IMR-90 (cell line): ENCODE measurements at regions not wholly inside any gene's neighbourhood (a gene's known extent, or its start where the extent isn't known, plus 50 kb on each side); places are given as distances from the start of the nearest gene placed in this dataset.

Experiments used
- ATAC-seq: fragments of 200-7000 bp; cut with Tn5 transposase; 2 replicates; pipeline ENCODE4 v1.9.1; 2020; ENCODE audit warnings: low read depth, mild to moderate bottlenecking, moderate library complexity
- BruUV-seq: library from RNA; stranded (reverse); fragments of 400-500 nt; replicated peaks from 2 replicates; lab custom pipeline; 2021; lab: Mats Ljungman, UMichigan
- CTCF ChIA-PET: fragments of 300-600 bp; formaldehyde crosslinking; extraction: SDS; loops from one replicate; lab custom pipeline; 2021; ENCODE audit warnings: antibody characterized with exemption; lab: Yijun Ruan, JAX
- POLR2A ChIA-PET: fragments of 300-600 bp; sonication (Branson Sonifier 250); formaldehyde crosslinking; loops from one replicate; lab custom pipeline; 2022; ENCODE audit warnings: antibody characterized with exemption; ENCODE audit not compliant: unreplicated experiment; lab: Charles Lee
- DNase-seq: peaks from one replicate; pipeline ENCODE4 v3.0.0; 2013
- H2AFZ ChIP-seq: replicated peaks from 2 replicates; pipeline ENCODE3; 2013; ENCODE audit warnings: low read length, mild to moderate bottlenecking; ENCODE audit not compliant: poor library complexity
- H2AK5ac ChIP-seq: 2 replicates; pipeline ENCODE4 v1.6.1; 2013; ENCODE audit warnings: low read depth, low read length, inconsistent platforms
- H2AK9ac ChIP-seq: replicated peaks from 2 replicates; pipeline ENCODE3; 2013; ENCODE audit warnings: mild to moderate bottlenecking, low read depth, low read length, moderate library complexity; ENCODE audit not compliant: poor library complexity
- H2BK120ac ChIP-seq: 2 replicates; pipeline ENCODE4 v1.6.1; 2013; ENCODE audit warnings: low read depth, low read length, inconsistent platforms
- H2BK15ac ChIP-seq: 3 replicates; pipeline ENCODE4 v1.6.1; 2013; ENCODE audit warnings: low read depth, low read length, inconsistent platforms
- H2BK20ac ChIP-seq: 2 replicates; pipeline ENCODE4 v1.6.1; 2013; ENCODE audit warnings: low read depth, mild to moderate bottlenecking, inconsistent platforms, low read length, moderate library complexity
- H2BK5ac ChIP-seq: 2 replicates; pipeline ENCODE4 v1.6.1; 2013; ENCODE audit warnings: mild to moderate bottlenecking, low read depth, low read length, inconsistent platforms; ENCODE audit not compliant: poor library complexity, severe bottlenecking
- H3K14ac ChIP-seq: replicated peaks from 2 replicates; pipeline ENCODE4 v1.6.1; 2013; ENCODE audit warnings: low read depth, low read length, inconsistent platforms
- H3K18ac ChIP-seq: 2 replicates; pipeline ENCODE4 v1.6.1; 2013; ENCODE audit warnings: low read depth, low read length, control low read depth
- H3K23ac ChIP-seq: 2 replicates; pipeline ENCODE4 v1.6.1; 2013; ENCODE audit warnings: low read depth, low read length, inconsistent platforms
- H3K27ac ChIP-seq: 2 replicates; pipeline ENCODE4 v1.5.1; 2013; ENCODE audit warnings: mild to moderate bottlenecking, control low read depth, low read length; ENCODE audit not compliant: insufficient read depth
- H3K27me3 ChIP-seq: 2 replicates; pipeline ENCODE4 v1.6.1; 2013; ENCODE audit warnings: low read length; ENCODE audit not compliant: control insufficient read depth, insufficient read depth
- H3K36me3 ChIP-seq: 2 replicates; pipeline ENCODE4 v1.6.1; 2013; ENCODE audit warnings: low read length, mixed read lengths; ENCODE audit not compliant: control insufficient read depth, insufficient read depth
- H3K4ac ChIP-seq: 2 replicates; pipeline ENCODE4 v1.6.1; 2013; ENCODE audit warnings: low read depth, low read length, inconsistent platforms
- H3K4me1 ChIP-seq: 2 replicates; pipeline ENCODE4 v1.6.1; 2013; ENCODE audit warnings: low read length, mixed read lengths; ENCODE audit not compliant: control insufficient read depth, insufficient read depth
- H3K4me2 ChIP-seq: 2 replicates; pipeline ENCODE4 v1.6.1; 2013; ENCODE audit warnings: low read depth, mild to moderate bottlenecking, control low read depth, low read length, moderate library complexity
- H3K4me3 ChIP-seq: 2 replicates; pipeline ENCODE4 v1.5.1; 2013; ENCODE audit warnings: low read depth, mild to moderate bottlenecking, control low read depth, low read length, moderate library complexity; ENCODE audit not compliant: insufficient read depth
- H3K56ac ChIP-seq: 2 replicates; pipeline ENCODE4 v1.6.1; 2013; ENCODE audit warnings: low read length, inconsistent platforms; ENCODE audit not compliant: insufficient read depth; ENCODE audit errors: extremely low read depth
- H3K79me1 ChIP-seq, 2 experiments: 2 replicates each; pipeline ENCODE4 v1.6.1; 2013; ENCODE audit warnings: low read length in 2 of 2, inconsistent platforms in 1 of 2, low read depth in 1 of 2
- H3K9ac ChIP-seq: 2 replicates; pipeline ENCODE4 v1.6.1; 2013; ENCODE audit warnings: low read depth, low read length, control low read depth
- H3K9me1 ChIP-seq: 2 replicates; pipeline ENCODE4 v1.6.1; 2013; ENCODE audit warnings: low read length, inconsistent platforms; ENCODE audit not compliant: insufficient read depth
- H3K9me3 ChIP-seq: 2 replicates; pipeline ENCODE4 v1.6.1; 2013; ENCODE audit warnings: low read length; ENCODE audit not compliant: control insufficient read depth, insufficient read depth
- H4K20me1 ChIP-seq: 2 replicates; pipeline ENCODE4 v1.6.1; 2013; ENCODE audit warnings: low read length, inconsistent platforms; ENCODE audit not compliant: insufficient read depth
- H4K5ac ChIP-seq: 2 replicates; pipeline ENCODE4 v1.6.1; 2013; ENCODE audit warnings: mild to moderate bottlenecking, low read depth, low read length, control low read depth
- H4K8ac ChIP-seq, 2 experiments: 2 replicates each; pipeline ENCODE4 v1.6.1; 2013; ENCODE audit warnings: low read depth in 2 of 2, low read length in 2 of 2, control low read depth in 1 of 2, inconsistent platforms in 1 of 2
- H4K91ac ChIP-seq: 2 replicates; pipeline ENCODE4 v1.6.1; 2013; ENCODE audit warnings: low read depth, low read length, inconsistent platforms; ENCODE audit not compliant: insufficient read depth
- CEBPB ChIP-seq: IDR thresholded peaks from 2 replicates; pipeline ENCODE4 v1.6.1; 2012; ENCODE audit warnings: low read depth, low read length, improper control_type of control experiment
- FOS ChIP-seq: fragments of 150-350 bp; IDR thresholded peaks from 2 replicates; pipeline ENCODE4 v1.6.1; 2016; ENCODE audit warnings: low read depth, low read length
- WGBS, 2 experiments: methylation state at CpG; one replicate each; pipeline versions ENCODE4 v1.1.5 to v1.1.7; 2013; ENCODE audit warnings: missing lambda C conversion rate in 2 of 2; ENCODE audit not compliant: insufficient read length in 1 of 2; ENCODE audit errors: extremely low coverage in 2 of 2; 5-methylcytosine and 5-hydroxymethylcytosine counted together
- dilution Hi-C: fragments of 300-500 bp; cut with HindIII; formaldehyde crosslinking; loops from one replicate; pipeline ENCODE4 v1.14.3; 2018; ENCODE audit warnings: low sequenced_read_pairs; ENCODE audit not compliant: unreplicated experiment
- in situ Hi-C: fragments of 300-500 bp; cut with MboI; formaldehyde crosslinking; loops from 3 replicates; pipeline ENCODE4 v1.14.3; 2019; ENCODE audit warnings: low sequenced_read_pairs, inconsistent platforms, mixed read lengths
- intact Hi-C: fragments of 100-400 bp; cut with micrococcal nuclease; formaldehyde crosslinking; loops from 2 replicates; pipeline ENCODE4 v1.10.0; 2022

- WGBS, 2 experiments = 73% methylated on average over 2 of the region's 7 CpGs; no CpG with 5 or more reads in 1 of the 2 experiments
- no peaks in the 10 kb centered on the region for H4K20me1 ChIP-seq
- dilution Hi-C loops (no loop called here), intact Hi-C loops (no loop called here), in situ Hi-C loops (no loop called here)
- ATAC-seq = no peak
- H4K5ac ChIP-seq = no peak overlapping the region
- no peak overlapping the region for H2AK5ac ChIP-seq
- H4K91ac ChIP-seq = no peak overlapping the region
- no TSS peak for BruUV-seq
- H2AK9ac ChIP-seq = no peak overlapping the region
- H3K4ac ChIP-seq = no peak overlapping the region
- H3K9me3 ChIP-seq = no peaks in the 10 kb centered on the region
- no peak overlapping the region for H3K23ac ChIP-seq
- no peak overlapping the region for H4K8ac ChIP-seq
- H3K18ac ChIP-seq = no peak overlapping the region
- ChIA-PET CTCF (interaction anchor here (1.4 kb wide), 1 partner anchor 33 kb away, joined by 4 read pairs; no protein-coding TSS in a partner anchor), POLR2A (no interaction called here)
- no peaks in the 10 kb centered on the region for H3K36me3 ChIP-seq
- H2BK15ac ChIP-seq = no peak overlapping the region
- H2BK20ac ChIP-seq = no peak overlapping the region
- no peaks in the 10 kb centered on the region for H3K4me1 ChIP-seq
- H3K27me3 ChIP-seq = no peaks in the 10 kb centered on the region; the same call in 1 of the 2 replicates
- H3K9ac ChIP-seq = no peak overlapping the region
- H3K9me1 ChIP-seq = no peaks in the 10 kb centered on the region
- H3K79me1 ChIP-seq = no peaks in the 10 kb centered on the region
- no peak for DNase-seq
- H2AFZ ChIP-seq = no peak overlapping the region
- H3K27ac ChIP-seq = no peak overlapping the region
- H3K56ac ChIP-seq = no peak overlapping the region
- no peak overlapping the region for H3K14ac ChIP-seq
- H2BK120ac ChIP-seq = no peak overlapping the region
- H3K4me3 ChIP-seq = no peak overlapping the region
- H3K4me2 ChIP-seq = no peak overlapping the region
- TF ChIP-seq FOS = no peak
- no peak for TF ChIP-seq CEBPB
- no peak overlapping the region for H2BK5ac ChIP-seq
Observed at GRCh38 chr7:149703044-149703650, 70.2 kb downstream of the ZNF467 start.
